Mammary epithelial cell (primary cell): ENCODE measurements at regions not wholly inside any gene's neighbourhood (a gene's known extent, or its start where the extent isn't known, plus 50 kb on each side); places are given as distances from the start of the nearest gene placed in this dataset.

Experiments used
- CTCF ChIP-seq, 2 donors: IDR thresholded peaks in 1 of 2; conservative IDR thresholded peaks in 1 of 2; 2 replicates each; pipeline ENCODE4 v1.5.1; 2011 to 2012; ENCODE audit warnings: inconsistent platforms in 2 of 2, low read length in 2 of 2, mild to moderate bottlenecking in 2 of 2, control low read depth in 1 of 2, low read depth in 1 of 2; ENCODE audit not compliant: insufficient read depth in 1 of 2; ENCODE audit errors: extremely low read depth in 1 of 2
- EZH2 ChIP-seq: IDR thresholded peaks from 2 replicates; pipeline ENCODE4 v1.6.1; 2012; ENCODE audit warnings: low read length, inconsistent platforms, borderline replicate concordance

GRCh38 chr1:221794079-221794670 is 52.3 kb upstream of the DUSP10 start:
- TF ChIP-seq CTCF (conservative IDR thresholded peaks at IDR 0.05 in 1 of 2, IDR thresholded peaks at IDR 0.05 in 1 of 2; ENCODE audit: extremely low read depth in 1 of 2, insufficient read depth in 1 of 2, low read depth in 1 of 2, low read length in 2 of 2) (no peak), EZH2 (no peak)
